HEK293T (cell line): ENCODE measurements at regions not wholly inside any gene's neighbourhood (a gene's known extent, or its start where the extent isn't known, plus 50 kb on each side); places are given as distances from the start of the nearest gene placed in this dataset.

ENCODE experiments used
- ARNT ChIP-seq: fragments of 450-650 bp; IDR thresholded peaks from 2 replicates; pipeline ENCODE4 v1.6.1; 2017; ENCODE audit warnings: mild to moderate bottlenecking
- CTBP1 ChIP-seq: fragments of 450-650 bp; IDR thresholded peaks from 2 replicates; pipeline ENCODE4 v1.6.1; 2016; ENCODE audit warnings: borderline replicate concordance
- ELF4 ChIP-seq: fragments of 450-650 bp; IDR thresholded peaks from 2 replicates; pipeline ENCODE4 v1.6.1; 2017; ENCODE audit warnings: antibody characterized with exemption
- FOXA1 ChIP-seq: fragments of 450-650 bp; IDR thresholded peaks from 2 replicates; pipeline ENCODE4 v1.6.1; 2016; ENCODE audit warnings: mild to moderate bottlenecking
- FOXK2 ChIP-seq: fragments of 450-650 bp; IDR thresholded peaks from 2 replicates; pipeline ENCODE4 v1.6.1; 2016; ENCODE audit warnings: mild to moderate bottlenecking
- FOXM1 ChIP-seq: fragments of 450-650 bp; IDR thresholded peaks from 2 replicates; pipeline ENCODE4 v1.6.1; 2017; ENCODE audit warnings: mild to moderate bottlenecking, borderline replicate concordance
- HDGF ChIP-seq: fragments of 450-650 bp; IDR thresholded peaks from 2 replicates; pipeline ENCODE4 v1.6.1; 2017; ENCODE audit warnings: antibody characterized with exemption, borderline replicate concordance
- PKNOX1 ChIP-seq: fragments of 450-650 bp; IDR thresholded peaks from 2 replicates; pipeline ENCODE4 v1.6.1; 2016
- SP1 ChIP-seq: fragments of 450-650 bp; IDR thresholded peaks from 2 replicates; pipeline ENCODE4 v1.6.1; 2017
- SUZ12 ChIP-seq: fragments of 450-650 bp; IDR thresholded peaks from 2 replicates; pipeline ENCODE4 v1.6.1; 2016; ENCODE audit warnings: mild to moderate bottlenecking
- TARDBP ChIP-seq: fragments of 450-650 bp; IDR thresholded peaks from 2 replicates; pipeline ENCODE4 v1.6.1; 2016
- ZNF384 ChIP-seq: fragments of 450-650 bp; IDR thresholded peaks from 2 replicates; pipeline ENCODE4 v1.6.1; 2016

DNA sequence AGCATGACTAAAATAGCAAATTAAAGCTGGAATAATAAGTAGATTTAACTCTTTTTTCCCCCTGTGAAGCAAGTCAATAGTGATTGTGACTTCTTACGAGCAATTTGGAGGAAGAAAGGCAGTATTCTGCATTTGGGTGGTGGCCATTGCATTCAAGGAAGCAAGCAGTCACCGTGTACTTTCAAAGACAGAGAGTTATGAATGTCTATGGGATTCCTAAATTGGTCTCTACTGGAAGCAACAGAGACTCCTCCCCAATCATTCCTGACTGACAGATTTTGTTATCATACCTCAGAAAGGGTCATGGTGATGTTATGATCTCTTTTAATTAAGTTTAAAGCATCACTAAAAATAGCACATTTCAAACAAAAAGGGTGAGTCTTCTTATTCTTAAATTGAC lies 287.2 kb upstream of the KITLG start:
- TF ChIP-seq FOXM1 (no peak), SP1 (no peak), FOXA1 (no peak), ZNF384 (no peak), PKNOX1 (no peak), ELF4 (no peak), FOXK2 (no peak), TARDBP (no peak), HDGF (no peak), SUZ12 (no peak), ARNT (no peak), CTBP1 (no peak)
